A549 (cell line): ENCODE measurements at regions not wholly inside any gene's neighbourhood (a gene's known extent, or its start where the extent isn't known, plus 50 kb on each side); places are given as distances from the start of the nearest gene placed in this dataset.

Source experiments
- ATOH8 ChIP-seq: fragments of 250-450 bp; sonication (Bioruptor Pico); IDR thresholded peaks from 2 replicates; pipeline ENCODE4 v1.5.0; 2020; ENCODE audit warnings: low read depth, mild to moderate bottlenecking, moderate library complexity
- CTCF ChIP-seq: fragments of >200 bp; sonication (Bioruptor Twin); formaldehyde crosslinking; IDR thresholded peaks from 3 replicates; pipeline ENCODE4 v1.5.1; 2016
- EHMT2 ChIP-seq: fragments of 200-600 bp; sonication (generic); IDR thresholded peaks from 2 replicates; pipeline ENCODE4 v1.6.1; 2016; ENCODE audit warnings: antibody characterized with exemption, low read depth, mild to moderate bottlenecking, moderate library complexity
- ELK1 ChIP-seq: fragments of 150-350 bp; IDR thresholded peaks from 2 replicates; pipeline ENCODE4 v1.6.1; 2014; ENCODE audit warnings: low read depth, mild to moderate bottlenecking, low read length
- MAFK ChIP-seq: fragments of 450-650 bp; IDR thresholded peaks from 2 replicates; pipeline ENCODE4 v1.6.1; 2014; ENCODE audit not compliant: partially characterized antibody
- NR3C1 ChIP-seq: fragments of >200 bp; sonication (Bioruptor Twin); formaldehyde crosslinking; IDR thresholded peaks from 3 replicates; pipeline ENCODE4 v1.6.1; 2017
- POLR2A ChIP-seq: IDR thresholded peaks from 2 replicates; pipeline ENCODE4 v1.6.1; 2012; ENCODE audit warnings: mild to moderate bottlenecking, low read length
- RAD21 ChIP-seq, 2 experiments: fragments of >200 bp in 1 of 2; sonication (Bioruptor Twin) in 1 of 2; formaldehyde crosslinking in 1 of 2; IDR thresholded peaks in 1 of 2; conservative IDR thresholded peaks in 1 of 2; 2 replicates in 1 of 2; 3 replicates in 1 of 2; pipeline ENCODE4 v1.6.1; 2012 to 2018; ENCODE audit warnings: inconsistent platforms in 1 of 2
- REST ChIP-seq: fragments of 200-600 bp; sonication (generic); IDR thresholded peaks from 2 replicates; pipeline ENCODE4 v1.6.1; 2016; ENCODE audit warnings: antibody characterized with exemption, mild to moderate bottlenecking, moderate library complexity
- TFCP2L1 ChIP-seq: fragments of 250-450 bp; sonication (Bioruptor Pico); IDR thresholded peaks from 2 replicates; pipeline ENCODE4 v1.5.0; 2021; ENCODE audit warnings: mild to moderate bottlenecking
- USF2 ChIP-seq: fragments of 450-650 bp; IDR thresholded peaks from 2 replicates; pipeline ENCODE4 v1.6.1; 2014; ENCODE audit warnings: antibody characterized with exemption

GRCh38 chr22:48802576-48802975 is 1025.1 kb downstream of the BRD1 start:
- TF ChIP-seq RAD21 (conservative IDR thresholded peaks at IDR 0.05 in 1 of 2, IDR thresholded peaks at IDR 0.05 in 1 of 2) (no peak), REST (no peak), CTCF (no peak), EHMT2 (no peak), ATOH8 (CRISPR knock-in tag) (no peak), MAFK (no peak), TFCP2L1 (no peak), USF2 (no peak), NR3C1 (no peak), POLR2A (no peak), ELK1 (no peak)
